GM21737 (cell line): ENCODE measurements at regions not wholly inside any gene's neighbourhood (a gene's known extent, or its start where the extent isn't known, plus 50 kb on each side); places are given as distances from the start of the nearest gene placed in this dataset.
"Not testable (repeated sequence)": the region's sequence is repeated elsewhere in the genome, so short reads cannot be mapped to it uniquely, and the experiment has no call there.

ENCODE experiments used
- ATAC-seq: cut with Tn5 transposase; IDR thresholded peaks from one replicate; pipeline ENCODE4 v1.9.1; 2021; ENCODE audit warnings: mild to moderate bottlenecking, moderate library complexity; ENCODE audit not compliant: unreplicated experiment

DNA sequence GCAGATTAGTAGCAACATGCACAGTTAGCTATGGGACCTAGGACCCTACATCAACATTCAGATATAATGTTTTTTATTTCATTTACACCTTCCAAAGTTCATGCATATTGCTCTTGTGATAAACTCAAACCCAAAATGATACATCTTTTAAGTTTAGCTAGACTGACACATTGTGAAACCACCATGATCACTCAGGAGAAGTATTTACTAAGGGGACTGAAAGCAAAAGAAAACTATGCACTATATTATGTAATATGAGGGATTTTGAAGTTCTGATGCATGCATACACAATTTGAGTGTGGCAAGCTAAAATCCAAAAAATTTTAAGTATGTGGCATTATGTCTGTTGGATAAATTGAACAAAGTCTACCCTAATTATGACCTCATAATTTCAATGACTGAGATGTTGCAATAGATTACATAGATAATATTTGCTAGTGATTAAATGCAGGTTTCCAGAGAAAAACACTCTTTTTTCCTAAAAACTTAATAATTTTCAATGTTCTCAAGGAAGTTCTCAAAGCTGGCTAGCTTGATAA lies 914.8 kb upstream of the GRIA3 start:
- no peak for ATAC-seq

DNA sequence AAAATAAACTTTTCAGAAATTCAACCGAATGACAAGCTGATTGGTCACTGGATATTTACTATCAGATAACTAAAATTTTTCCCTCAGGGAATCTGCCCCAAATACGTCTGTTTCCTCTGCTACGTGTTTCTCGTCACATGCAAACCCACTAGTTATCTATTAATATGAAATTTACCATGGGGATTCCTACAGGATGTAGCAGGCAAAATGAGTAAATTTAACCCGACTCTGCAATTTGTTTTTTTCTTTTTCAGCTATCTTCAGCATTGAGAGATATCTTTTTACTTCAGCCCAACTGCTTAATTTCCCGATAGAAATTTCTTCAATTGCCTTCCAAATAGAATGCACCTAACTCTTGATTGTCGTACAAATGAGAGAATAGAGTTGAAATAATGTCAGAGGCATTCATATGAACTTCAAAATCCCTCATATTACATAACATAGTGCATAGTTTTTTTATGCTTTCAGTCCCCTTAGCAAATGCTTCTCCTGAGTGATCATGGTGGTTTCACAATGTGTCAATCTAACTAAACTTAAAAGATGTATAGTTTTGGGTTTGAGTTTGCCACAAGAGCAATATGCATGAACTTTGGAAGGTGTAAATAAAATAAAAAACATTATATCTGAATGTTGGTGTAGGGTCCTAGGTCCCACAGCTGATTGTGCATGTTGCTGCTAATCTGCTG lies 913.1 kb upstream of the GRIA3 start:
- no peak for ATAC-seq

DNA sequence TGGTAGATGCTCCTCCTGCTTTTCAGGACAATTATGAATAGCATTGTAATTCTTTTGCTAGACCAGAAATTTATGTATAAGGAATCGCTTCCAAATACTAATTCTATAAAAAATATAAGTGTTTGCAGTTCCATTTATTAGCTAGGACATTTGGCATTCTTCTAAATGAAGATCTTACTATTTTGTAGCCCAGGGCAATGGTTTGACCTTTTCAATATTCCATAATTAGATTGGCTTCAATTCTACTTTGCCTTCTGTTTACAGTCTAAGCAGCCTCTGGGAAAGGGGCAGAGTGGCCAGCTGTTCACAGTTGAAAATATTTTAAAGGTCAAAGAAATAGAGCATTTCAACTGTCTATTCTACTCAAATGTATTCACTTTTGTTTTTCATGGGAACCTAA lies 912.1 kb upstream of the GRIA3 start:
- ATAC-seq, result no peak

DNA sequence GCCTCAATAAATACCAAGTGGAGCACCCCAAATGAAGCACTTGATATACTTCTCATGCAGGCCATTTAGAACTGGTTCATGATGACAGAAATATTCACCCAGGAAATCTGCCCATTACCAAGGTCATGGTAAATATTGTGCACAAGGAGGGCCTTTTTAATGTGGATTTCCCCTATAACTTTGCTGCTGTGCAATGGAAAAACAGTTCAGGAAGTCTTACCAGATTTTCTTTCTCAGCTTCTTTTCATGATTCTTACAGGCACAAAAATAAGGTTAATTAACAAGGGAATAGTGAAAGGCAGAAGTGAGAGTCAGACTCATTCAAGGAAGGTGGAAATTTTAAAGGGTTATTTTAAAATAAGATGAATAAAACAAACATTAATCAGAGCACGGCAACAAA lies 904.3 kb upstream of the GRIA3 start:
- ATAC-seq, result no peak

DNA sequence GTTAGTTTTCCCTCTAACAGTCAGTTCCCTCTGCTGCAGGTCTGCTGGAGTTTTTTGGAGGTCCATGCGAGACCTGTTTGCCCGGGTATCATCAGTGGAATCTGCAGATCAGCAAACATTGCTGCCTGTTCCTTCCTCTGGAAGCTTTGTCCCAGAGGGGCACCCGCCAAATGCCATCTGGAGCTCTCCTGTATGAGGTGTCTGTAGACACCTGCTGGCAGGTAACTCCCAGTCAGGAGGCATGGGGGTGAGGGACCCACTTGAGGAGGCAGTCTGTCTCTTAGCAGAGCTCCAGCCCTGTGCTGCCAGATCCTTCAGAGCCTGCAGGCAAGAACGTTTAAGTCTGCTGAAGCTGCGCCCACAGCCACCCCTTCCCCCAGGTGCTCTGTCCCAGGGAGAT lies 884.3 kb upstream of the GRIA3 start:
- not testable (repeated sequence) for ATAC-seq

DNA sequence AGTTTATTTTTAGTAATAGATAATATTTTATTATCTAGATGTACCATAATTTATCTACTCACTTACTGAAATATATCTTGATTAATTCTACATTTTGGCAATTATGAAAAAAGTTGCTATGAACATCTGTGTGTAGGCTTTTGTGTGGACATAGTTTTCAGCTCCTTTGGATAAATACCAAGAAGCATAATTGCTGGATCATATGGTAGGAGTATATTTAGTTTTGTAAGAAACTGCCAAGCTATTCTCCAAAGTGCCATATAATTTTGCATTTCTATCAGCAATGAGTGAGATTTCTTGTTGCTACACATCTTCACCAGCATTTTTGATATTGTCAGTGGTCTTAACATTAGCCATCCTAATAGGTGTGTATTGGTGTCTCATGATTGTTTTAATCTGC lies 882.6 kb upstream of the GRIA3 start:
- no peak for ATAC-seq

DNA sequence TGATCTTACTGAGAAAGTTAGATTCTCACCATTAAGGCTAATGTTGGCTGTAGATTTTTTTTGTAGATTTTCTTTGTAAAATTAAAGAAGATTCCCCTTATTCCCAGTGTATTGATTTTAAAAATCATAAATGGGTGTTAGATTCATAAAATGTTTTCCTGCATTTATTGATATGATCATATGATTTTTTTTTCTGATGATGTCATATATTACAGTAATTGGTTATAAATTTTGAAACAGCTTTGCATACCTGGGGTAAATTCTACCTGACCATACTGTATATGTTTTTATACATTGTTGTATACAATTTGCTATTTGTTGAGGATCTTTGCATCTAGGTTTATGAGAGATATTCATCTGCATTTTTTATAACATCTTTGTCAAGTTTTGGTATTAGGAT lies 880.3 kb upstream of the GRIA3 start:
- no peak for ATAC-seq

DNA sequence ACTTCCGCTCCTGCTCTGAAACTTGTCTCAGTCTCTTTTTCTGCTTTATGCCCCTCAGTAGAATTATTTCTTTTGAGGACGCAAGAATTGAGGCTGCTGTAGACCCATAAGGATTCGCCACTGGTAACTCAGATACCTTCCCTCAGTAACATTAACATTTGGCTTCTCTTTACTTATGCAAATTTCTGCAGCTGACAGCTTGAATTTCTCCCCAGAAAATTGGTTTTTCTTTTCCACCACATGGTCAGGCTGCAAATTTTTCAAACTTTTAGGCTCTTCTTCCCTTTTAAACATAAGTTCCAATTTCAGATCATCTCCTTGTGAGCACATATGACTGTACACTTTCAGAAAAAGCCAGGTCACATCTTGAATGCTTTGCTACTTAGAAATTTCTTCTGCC lies 839.3 kb upstream of the GRIA3 start:
- no peak for ATAC-seq

DNA sequence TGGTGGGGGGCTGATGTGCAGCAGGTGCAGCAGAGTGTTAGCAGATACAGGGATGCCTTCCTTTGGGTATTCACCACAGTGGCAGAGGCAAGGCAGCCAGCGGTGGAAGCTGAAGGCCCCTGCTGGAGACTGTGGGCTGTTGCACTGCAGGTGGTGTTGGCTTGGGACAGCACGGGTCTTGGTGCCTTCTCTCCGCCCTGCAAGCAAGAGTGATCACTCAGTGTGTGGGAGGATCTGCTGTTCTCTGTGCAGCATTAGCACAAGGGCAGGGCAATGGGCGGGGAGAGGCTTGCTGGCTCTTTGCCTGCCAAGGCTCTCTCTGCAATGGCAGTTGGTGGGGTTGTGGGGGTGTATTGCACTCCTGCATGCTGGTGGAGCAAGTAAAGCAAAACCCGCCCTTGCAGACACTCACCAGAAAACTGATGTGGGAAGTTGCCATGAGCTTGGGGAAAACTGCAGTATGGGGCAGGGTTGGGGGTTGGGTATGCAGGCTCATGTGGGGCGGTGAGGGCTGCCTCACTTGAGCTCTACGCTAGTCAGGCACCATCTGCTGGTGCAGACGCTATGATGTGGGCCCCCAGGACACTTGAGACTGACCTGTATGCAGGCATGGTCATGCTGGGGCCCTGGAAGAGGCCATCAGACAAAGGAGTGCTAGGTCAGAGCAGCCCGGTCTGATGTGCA lies 820.8 kb upstream of the GRIA3 start:
- no peak for ATAC-seq

DNA sequence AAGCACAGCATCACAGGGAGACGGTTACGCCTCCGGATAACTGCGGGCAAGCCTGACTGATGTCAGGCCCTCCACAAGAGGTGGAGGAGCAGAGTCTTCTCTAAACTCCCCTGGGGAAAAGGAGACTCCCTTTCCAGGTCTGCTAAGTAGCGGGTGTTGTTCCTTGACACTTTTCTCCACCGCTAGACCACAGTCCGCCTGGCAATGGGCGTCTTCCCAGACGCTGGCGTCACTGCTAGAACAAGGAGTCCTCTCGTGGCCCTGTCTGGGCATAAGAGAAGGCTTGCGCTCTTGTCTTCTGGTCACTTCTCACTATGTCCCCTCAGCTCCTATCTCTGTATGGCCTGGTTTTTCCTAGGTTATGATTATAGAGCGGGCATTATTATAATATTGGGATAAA lies 808.5 kb upstream of the GRIA3 start:
- not testable (repeated sequence) for ATAC-seq

DNA sequence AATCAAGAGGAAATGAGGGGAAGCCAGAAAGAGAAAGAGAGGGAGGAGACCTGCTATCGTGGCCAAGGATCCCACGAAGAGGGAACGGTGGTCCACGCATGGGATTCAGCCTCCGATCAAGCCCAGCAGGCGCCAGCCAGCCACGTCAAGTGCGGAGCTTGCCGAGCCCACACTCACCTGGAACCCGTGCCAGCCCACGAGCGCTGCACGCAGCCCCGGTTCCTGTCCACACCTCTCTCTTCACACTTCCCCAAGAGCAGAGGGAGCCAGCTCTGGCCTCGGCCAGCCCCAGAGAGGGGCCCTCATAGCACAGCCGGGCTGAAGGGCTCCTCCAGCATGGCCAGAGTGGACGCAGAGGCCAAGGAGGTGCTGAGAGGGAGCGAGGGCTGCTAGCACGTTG lies 795.1 kb upstream of the GRIA3 start:
- no peak for ATAC-seq

DNA sequence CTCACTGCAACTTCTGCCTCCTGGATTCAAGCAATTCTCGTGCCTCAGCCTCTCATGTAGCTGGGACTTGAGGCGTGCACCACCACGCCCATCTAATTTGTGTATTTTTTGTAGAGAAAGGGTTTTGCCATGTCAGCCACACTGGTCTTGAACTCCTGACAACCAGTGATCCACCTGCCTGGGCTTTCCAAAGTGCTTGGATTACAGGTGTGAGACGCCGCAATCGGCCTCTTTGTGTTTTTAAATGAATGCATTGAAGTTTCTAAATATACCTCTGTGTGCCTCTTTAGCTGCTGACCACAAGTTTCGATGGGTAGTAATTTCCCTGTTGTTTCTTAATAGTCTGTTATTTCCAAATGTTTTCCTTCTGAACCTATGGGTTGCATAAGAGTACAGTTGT lies 765.3 kb upstream of the GRIA3 start:
- no peak for ATAC-seq

DNA sequence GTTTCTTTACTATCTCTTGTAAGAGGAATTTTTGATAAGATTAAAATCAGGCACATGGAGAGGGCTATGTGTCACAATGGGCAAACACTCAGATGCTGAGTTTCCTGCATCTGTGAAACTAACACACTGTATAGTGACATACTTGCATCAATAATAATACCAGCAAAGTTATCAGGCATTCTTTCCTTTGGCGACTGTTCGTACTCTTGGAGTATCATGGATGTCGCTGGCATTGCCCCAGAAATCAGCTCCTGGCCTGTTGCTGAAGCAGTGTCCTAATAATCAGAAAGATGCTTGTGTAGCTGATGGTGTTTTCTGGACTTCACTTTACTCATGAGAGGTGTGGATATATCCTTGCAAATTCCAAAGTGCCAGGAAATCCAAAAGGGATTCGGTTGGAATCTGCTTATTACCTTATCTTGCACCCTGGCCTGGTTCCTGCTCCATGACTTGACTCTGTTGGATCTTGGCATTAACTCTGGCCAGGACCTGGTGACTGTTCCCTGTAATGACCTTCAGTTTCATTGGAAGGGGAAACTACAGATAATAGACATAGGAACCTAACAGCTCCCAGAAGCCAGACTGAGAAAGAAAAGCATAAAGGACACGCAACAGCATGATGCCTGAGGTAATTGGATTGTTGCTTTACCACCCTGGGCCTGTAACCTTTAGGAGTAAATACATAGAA lies 762.5 kb upstream of the GRIA3 start:
- ATAC-seq, result no peak

DNA sequence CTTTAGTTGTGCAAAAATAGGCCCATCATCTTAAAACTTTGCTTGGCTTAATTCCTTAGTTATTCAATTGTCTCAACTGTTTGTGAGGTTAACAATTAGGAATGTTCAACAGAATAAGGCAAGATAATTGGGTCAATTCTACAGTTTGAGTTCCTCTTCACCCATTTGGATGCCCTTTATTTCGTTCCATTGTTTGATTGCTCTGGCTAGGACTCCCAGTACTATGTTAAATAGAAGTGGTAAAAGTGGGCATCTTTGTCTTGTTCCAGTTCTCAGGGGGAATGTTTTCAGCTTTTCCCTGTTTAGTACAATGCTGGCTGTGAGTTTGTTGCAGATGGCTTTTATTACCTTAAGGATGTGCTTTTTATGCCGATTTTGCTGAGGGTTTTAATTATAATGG lies 761.5 kb upstream of the GRIA3 start:
- ATAC-seq, result no peak

DNA sequence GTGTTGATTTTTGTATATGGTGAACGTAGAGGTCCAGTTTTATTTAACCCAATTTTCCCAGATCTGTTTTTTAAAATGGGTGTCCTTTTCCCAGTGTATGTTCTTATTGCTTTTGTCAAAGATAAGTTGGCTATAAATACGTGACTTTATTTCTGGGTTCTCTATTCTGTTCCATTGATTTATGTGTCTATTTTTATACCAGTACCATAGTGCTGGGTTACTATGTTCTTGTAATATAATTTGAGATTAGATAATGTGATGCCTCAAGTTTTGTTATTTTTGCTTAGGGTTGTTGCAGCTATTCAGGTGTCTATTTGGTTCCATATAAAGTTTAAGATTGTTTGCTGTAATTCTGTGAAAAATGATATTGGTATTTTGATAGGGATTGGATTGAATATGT lies 749.1 kb upstream of the GRIA3 start:
- ATAC-seq, result no peak

DNA sequence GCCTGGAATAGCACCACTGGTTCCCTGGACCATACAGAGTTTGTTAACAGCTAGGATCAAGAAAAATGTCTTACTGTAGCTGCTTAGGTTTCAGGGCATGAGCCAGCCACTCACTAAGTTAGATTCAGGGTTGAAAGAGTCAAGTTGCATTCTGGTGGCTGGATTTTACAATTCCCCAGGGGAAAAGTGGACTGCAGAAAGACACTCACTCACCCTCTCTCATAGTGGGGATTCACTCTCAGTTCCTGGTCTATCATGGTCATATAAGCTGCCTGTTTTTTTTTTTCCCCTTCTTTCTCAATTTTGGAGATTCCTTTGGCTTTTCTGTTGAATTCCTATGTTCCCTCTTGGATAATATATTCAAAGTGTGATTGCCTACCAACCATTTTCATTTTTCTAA lies 744.2 kb upstream of the GRIA3 start:
- ATAC-seq, result no peak

DNA sequence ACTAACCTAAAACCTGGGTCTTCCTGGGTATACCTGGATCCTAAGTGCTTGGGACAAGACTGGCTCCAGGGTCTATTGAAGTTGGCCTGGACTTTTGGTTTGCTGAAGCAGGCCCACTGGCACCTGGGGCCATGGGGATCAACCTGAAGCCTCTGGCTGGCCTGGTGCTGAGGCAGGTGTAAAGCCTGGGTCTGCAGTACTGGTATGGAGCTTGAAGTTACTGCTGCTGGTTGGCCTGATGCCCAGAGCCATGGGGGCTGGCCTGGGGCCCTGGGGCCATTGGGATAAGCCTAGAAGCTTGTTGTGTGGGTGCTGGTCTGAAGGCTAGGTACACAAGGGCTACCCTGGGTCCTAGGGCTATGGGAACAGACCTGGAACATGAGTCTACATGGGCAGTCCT lies 743.2 kb upstream of the GRIA3 start:
- no peak for ATAC-seq

DNA sequence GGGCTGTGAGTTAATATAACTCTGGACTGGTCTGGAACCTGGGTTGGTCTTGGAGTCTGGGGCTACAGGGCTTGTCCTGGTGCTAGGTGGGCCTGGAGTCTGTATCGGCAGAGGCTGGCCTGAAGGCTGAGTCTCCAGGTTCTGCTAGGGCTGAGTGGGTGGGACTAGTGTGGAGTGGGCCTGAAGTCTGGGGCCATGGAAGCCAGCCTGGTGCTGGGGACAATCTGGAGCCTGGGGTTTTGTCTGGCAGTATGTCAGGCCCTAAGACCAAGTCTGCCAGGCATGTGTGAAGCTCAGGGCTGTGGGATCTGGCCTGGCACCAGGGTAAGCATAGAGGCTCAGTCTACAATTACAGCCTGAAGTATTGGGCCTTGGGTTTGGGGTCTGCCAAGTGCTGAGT lies 742.6 kb upstream of the GRIA3 start:
- ATAC-seq, result no peak

DNA sequence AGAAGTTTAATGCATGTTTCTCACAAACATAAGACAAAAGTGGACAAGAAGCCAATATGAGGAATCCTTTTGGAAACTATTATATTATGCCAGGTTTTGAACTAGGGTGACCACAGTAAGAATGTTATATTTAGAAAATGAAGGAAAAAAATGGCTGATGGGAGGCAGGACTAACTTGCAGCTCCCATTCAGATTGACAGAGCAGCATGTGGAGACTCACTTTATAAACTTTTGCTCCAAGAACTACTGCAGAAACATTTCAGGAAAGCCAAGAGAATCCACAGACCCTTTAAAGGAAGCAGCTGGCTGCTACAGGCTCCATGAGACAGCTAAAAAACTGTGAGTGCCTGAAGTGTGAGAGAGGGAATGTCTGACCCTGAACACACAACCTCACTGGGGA lies 738.6 kb upstream of the GRIA3 start:
- no peak for ATAC-seq

DNA sequence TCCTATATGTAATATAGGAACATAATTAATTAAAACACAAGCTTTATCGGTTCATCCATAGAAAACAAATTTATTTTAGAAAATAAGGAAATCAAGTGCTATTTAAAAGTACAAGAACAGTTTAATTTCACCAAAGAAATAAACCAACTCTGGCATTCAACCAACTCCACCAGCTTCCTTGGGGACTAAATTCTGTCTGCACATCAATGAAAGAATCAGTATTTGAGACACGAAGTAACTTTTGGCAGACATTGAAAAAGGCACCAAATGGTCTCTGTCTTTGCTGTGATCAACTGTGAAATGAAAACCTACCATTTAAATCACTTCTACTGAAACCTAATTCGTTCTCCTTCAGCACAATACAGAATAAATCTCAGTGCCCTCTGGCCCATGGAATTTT lies 719.7 kb upstream of the GRIA3 start:
- no peak for ATAC-seq

DNA sequence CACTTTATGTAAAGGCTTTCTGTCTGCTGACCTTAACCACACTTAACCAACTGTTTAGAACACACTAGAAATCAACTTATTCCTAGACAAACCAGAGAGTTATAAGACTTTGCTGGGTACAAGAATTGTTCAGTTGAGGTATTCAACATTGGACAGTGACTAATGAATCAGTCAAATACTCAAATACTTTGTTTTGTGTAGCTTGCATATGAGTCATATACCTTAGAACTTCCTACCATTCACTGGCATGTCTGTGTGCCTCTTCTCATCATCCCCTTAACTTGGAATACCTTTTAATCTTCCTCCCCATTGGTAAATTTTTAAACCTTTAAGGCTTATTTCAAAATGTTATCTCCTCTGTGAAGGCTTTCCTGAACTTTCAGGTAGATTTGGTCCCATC lies 708.8 kb upstream of the GRIA3 start:
- no peak for ATAC-seq

DNA sequence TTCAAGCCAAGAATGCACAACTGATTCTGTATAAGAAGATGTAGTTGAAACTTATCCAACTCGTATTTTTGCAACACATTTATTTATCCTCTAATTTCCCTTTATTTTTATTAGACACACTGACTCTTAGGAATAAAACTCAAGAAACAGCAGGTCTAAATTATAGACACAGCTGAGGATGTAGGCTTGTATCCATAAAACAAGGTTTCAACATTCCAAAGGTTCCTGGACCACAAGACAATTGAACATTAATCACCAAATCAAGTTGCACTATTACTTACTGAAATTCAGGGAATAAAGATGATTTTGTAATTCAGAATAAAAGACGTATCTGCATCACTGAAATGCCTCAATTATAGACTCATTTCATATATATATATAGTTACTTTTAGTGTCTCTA lies 683.5 kb upstream of the GRIA3 start:
- ATAC-seq, result no peak
